ENCODE measurements at regions not wholly inside any gene's neighbourhood (a gene's known extent, or its start where the extent isn't known, plus 50 kb on each side); places are given as distances from the start of the nearest gene placed in this dataset.
A peak's percentile ranks its signal among the peaks of the same experiment; 100 is the strongest.

DNA sequence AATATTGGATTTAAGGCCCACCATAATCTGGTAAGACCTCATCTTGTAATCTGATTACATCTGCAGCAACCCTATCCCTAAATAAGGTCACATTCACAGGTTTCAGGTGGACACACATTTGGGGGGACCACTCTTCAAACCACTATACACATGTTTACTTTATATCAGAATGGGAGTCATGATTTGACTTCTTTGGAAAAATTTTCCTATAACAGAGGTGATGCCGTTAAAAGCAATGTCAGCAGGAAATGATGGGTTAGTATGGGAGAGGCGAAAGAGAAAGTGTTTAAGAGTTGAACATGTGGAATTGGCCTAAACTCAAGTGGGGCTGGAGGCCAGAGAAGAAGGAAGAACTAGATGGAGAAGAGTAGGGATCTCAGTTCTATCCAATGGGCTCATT is 281.7 kb upstream of the ERCC4 start:
- no peak for TF ChIP-seq POLR2A (IDR thresholded peaks at IDR 0.05; ENCODE audit: low read depth, low read length)
- no peak for TF ChIP-seq CTCF (conservative IDR thresholded peaks at IDR 0.05; ENCODE audit: low read depth, low read length)
- TF ChIP-seq, protein P1, sequence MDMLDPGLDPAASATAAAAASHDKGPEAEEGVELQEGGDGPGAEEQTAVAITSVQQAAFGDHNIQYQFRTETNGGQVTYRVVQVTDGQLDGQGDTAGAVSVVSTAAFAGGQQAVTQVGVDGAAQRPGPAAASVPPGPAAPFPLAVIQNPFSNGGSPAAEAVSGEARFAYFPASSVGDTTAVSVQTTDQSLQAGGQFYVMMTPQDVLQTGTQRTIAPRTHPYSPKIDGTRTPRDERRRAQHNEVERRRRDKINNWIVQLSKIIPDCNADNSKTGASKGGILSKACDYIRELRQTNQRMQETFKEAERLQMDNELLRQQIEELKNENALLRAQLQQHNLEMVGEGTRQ (IDR thresholded peaks at IDR 0.05; ENCODE audit: low read depth, low read length): no peak
- TF ChIP-seq SMC3 (IDR thresholded peaks at IDR 0.05; ENCODE audit: low read depth, low read length): no peak
- no peak for TF ChIP-seq RAD21 (IDR thresholded peaks at IDR 0.05; ENCODE audit: low read length)
- peak; percentile 22; the same call in 1 of the 2 replicates for TF ChIP-seq MAFK (IDR thresholded peaks at IDR 0.05; ENCODE audit: low read depth, low read length)
- TF ChIP-seq, protein P2, sequence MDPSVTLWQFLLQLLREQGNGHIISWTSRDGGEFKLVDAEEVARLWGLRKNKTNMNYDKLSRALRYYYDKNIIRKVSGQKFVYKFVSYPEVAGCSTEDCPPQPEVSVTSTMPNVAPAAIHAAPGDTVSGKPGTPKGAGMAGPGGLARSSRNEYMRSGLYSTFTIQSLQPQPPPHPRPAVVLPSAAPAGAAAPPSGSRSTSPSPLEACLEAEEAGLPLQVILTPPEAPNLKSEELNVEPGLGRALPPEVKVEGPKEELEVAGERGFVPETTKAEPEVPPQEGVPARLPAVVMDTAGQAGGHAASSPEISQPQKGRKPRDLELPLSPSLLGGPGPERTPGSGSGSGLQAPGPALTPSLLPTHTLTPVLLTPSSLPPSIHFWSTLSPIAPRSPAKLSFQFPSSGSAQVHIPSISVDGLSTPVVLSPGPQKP (IDR thresholded peaks at IDR 0.05; ENCODE audit: borderline replicate concordance, low read depth, low read length): no peak
- no peak for TF ChIP-seq CEBPB (IDR thresholded peaks at IDR 0.05; ENCODE audit: low read depth, low read length)
- TF ChIP-seq RCOR1 (IDR thresholded peaks at IDR 0.05; ENCODE audit: insufficient replicate concordance, low read length): no peak
- no peak for TF ChIP-seq RFX5 (IDR thresholded peaks at IDR 0.05; ENCODE audit: low read depth, low read length)
- TF ChIP-seq CHD1 (IDR thresholded peaks at IDR 0.05; ENCODE audit: low read depth, low read length): no peak
- no peak for TF ChIP-seq FOS (IDR thresholded peaks at IDR 0.05; ENCODE audit: low read depth, low read length)
- no peak for TF ChIP-seq MXI1 (IDR thresholded peaks at IDR 0.05; ENCODE audit: borderline replicate concordance, low read depth, low read length)

Measured in IMR-90 (cell line).